ENCODE measurements at regions not wholly inside any gene's neighbourhood (a gene's known extent, or its start where the extent isn't known, plus 50 kb on each side); places are given as distances from the start of the nearest gene placed in this dataset.

DNA sequence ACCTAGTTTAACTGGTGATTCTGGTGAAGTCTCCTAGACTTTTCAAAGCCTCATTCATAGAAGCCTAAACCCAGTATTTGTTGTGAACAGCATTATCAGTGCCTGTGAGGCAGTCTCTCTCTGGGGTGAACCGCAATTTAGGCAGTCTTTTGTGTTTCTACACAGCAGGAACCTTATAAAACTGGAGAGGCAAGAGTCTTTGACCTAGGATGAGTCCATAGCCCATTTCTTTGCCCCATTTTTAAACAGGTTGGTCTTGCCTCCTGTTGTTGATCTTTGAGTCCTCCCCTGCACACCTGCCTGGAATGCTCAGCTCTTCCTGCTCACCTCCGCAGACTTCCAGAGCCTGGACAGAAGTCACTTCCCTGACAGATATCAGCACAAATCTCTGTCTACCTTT is 51.2 kb upstream of the NRP1 start:
- TF ChIP-seq, protein P1, sequence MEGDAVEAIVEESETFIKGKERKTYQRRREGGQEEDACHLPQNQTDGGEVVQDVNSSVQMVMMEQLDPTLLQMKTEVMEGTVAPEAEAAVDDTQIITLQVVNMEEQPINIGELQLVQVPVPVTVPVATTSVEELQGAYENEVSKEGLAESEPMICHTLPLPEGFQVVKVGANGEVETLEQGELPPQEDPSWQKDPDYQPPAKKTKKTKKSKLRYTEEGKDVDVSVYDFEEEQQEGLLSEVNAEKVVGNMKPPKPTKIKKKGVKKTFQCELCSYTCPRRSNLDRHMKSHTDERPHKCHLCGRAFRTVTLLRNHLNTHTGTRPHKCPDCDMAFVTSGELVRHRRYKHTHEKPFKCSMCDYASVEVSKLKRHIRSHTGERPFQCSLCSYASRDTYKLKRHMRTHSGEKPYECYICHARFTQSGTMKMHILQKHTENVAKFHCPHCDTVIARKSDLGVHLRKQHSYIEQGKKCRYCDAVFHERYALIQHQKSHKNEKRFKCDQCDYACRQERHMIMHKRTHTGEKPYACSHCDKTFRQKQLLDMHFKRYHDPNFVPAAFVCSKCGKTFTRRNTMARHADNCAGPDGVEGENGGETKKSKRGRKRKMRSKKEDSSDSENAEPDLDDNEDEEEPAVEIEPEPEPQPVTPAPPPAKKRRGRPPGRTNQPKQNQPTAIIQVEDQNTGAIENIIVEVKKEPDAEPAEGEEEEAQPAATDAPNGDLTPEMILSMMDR (conservative IDR thresholded peaks at IDR 0.05; ENCODE audit: low read depth, low read length): no peak
- no peak for TF ChIP-seq EZH2 (IDR thresholded peaks at IDR 0.05; ENCODE audit: borderline replicate concordance, low read depth, low read length, poor library complexity, severe bottlenecking)
